B cell (primary cell): ENCODE measurements at regions not wholly inside any gene's neighbourhood (a gene's known extent, or its start where the extent isn't known, plus 50 kb on each side); places are given as distances from the start of the nearest gene placed in this dataset.

Source experiments
- ATAC-seq: fragments of 200-7000 bp; cut with Tn5 transposase; one replicate; pipeline ENCODE4 v1.10.0; 2021; ENCODE audit warnings: low read depth, mild to moderate bottlenecking, moderate number of reproducible peaks, moderate library complexity
- CTCF ChIA-PET: fragments of 350-600 bp; sonication (Branson Sonifier 250); formaldehyde crosslinking; loops from one replicate; lab custom pipeline; 2021; ENCODE audit warnings: antibody characterized with exemption, inconsistent platforms; lab: Charles Lee
- POLR2A ChIA-PET: fragments of 350-600 bp; sonication (Branson Sonifier 250); formaldehyde crosslinking; loops from one replicate; lab custom pipeline; 2021; ENCODE audit warnings: antibody characterized with exemption; lab: Charles Lee
- DNase-seq: peaks from one replicate; pipeline ENCODE4 v3.0.0; 2013
- H2AFZ ChIP-seq: 2 replicates; pipeline ENCODE4 v1.6.1; 2012; ENCODE audit warnings: mild to moderate bottlenecking, low read depth, low read length; ENCODE audit not compliant: insufficient read depth, poor library complexity, severe bottlenecking
- H3K27ac ChIP-seq, 2 donors: 1 replicate in 1 of 2; 2 replicates in 1 of 2; pipeline ENCODE4 v1.5.1; 2012 to 2013; ENCODE audit warnings: low read length in 2 of 2, mild to moderate bottlenecking in 2 of 2, moderate library complexity in 1 of 2
- H3K27me3 ChIP-seq, 4 experiments: fragments of 200-600 bp in 1 of 4; sonication (generic) in 1 of 4; replicated peaks in 1 of 4; 1 replicate in 2 of 4; 2 replicates in 2 of 4; pipeline versions ENCODE4 v1.6.1 to v1.7.0; 2013 to 2016; ENCODE audit warnings: low read length in 3 of 4, mild to moderate bottlenecking in 2 of 4, mixed read lengths in 1 of 4, moderate library complexity in 1 of 4; ENCODE audit not compliant: insufficient read depth in 4 of 4, control insufficient read depth in 3 of 4; ENCODE audit errors: control extremely low read depth in 1 of 4
- H3K36me3 ChIP-seq, 2 experiments: replicated peaks in 1 of 2; 1 replicate in 1 of 2; 2 replicates in 1 of 2; pipeline versions ENCODE4 v1.6.1 to v1.7.1; 2013; ENCODE audit warnings: low read length in 1 of 2; ENCODE audit not compliant: insufficient read depth in 2 of 2, control insufficient read depth in 1 of 2; ENCODE audit errors: control extremely low read depth in 1 of 2, extremely low read depth in 1 of 2
- H3K4me1 ChIP-seq, 2 donors: fragments of 200-600 bp in 1 of 2; sonication (generic) in 1 of 2; 1 replicate in 1 of 2; 2 replicates in 1 of 2; pipeline versions ENCODE4 v1.5.1 to v1.6.1; 2013 to 2017; ENCODE audit warnings: low read length in 2 of 2; ENCODE audit not compliant: control insufficient read depth in 2 of 2, insufficient read depth in 2 of 2
- H3K4me2 ChIP-seq: replicated peaks from 2 replicates; pipeline ENCODE3; 2012; ENCODE audit warnings: mild to moderate bottlenecking, low read depth, low read length; ENCODE audit not compliant: poor library complexity, severe bottlenecking
- H3K4me3 ChIP-seq, 5 experiments: fragments of 200-600 bp in 1 of 5; sonication (generic) in 1 of 5; 1 replicate in 3 of 5; 2 replicates in 2 of 5; pipeline versions ENCODE4 v1.5.1 to v1.7.0; 2011 to 2016; ENCODE audit warnings: low read length in 4 of 5, mild to moderate bottlenecking in 4 of 5, low read depth in 2 of 5, control low read depth in 1 of 5, moderate library complexity in 1 of 5; ENCODE audit not compliant: insufficient read depth in 1 of 5; ENCODE audit errors: control extremely low read depth in 1 of 5, extremely low read depth in 1 of 5
- H3K79me2 ChIP-seq: fragments of 200-600 bp; sonication (generic); one replicate; pipeline ENCODE4 v1.6.0; 2016; ENCODE audit warnings: low read length; ENCODE audit not compliant: control insufficient read depth, insufficient read depth
- H3K9ac ChIP-seq: fragments of 200-600 bp; sonication (generic); 2 replicates; pipeline ENCODE4 v1.6.1; 2017; ENCODE audit warnings: mild to moderate bottlenecking, low read length, moderate library complexity
- H3K9me3 ChIP-seq, 3 donors: one replicate each; pipeline versions ENCODE4 v1.6.1 to v1.7.1; 2013; ENCODE audit warnings: low read length in 2 of 3; ENCODE audit not compliant: control insufficient read depth in 2 of 3, insufficient read depth in 1 of 3; ENCODE audit errors: control extremely low read depth in 1 of 3
- H4K20me1 ChIP-seq: 2 replicates; pipeline ENCODE4 v1.6.0; 2012; ENCODE audit warnings: mild to moderate bottlenecking, low read length; ENCODE audit not compliant: insufficient read depth, control insufficient read depth, poor library complexity, severe bottlenecking
- H3K27ac Mint-ChIP-seq: one replicate; pipeline ENCODE4 v1.8.0; 2021; ENCODE audit warnings: mixed read lengths
- H3K27me3 Mint-ChIP-seq: one replicate; pipeline ENCODE4 v1.8.0; 2021; ENCODE audit warnings: mixed read lengths
- H3K4me1 Mint-ChIP-seq: one replicate; pipeline ENCODE4 v1.8.0; 2021; ENCODE audit warnings: mixed read lengths
- H3K4me3 Mint-ChIP-seq: one replicate; pipeline ENCODE4 v1.8.0; 2021; ENCODE audit warnings: mixed read lengths
- H3K9me3 Mint-ChIP-seq: one replicate; pipeline ENCODE4 v1.8.0; 2022; ENCODE audit warnings: mixed read lengths; ENCODE audit not compliant: insufficient read depth
- CTCF ChIP-seq: fragments of 200-600 bp; IDR thresholded peaks from one replicate; pipeline ENCODE4 v1.8.0; 2022; ENCODE audit warnings: antibody characterized with exemption, mild to moderate bottlenecking
- EZH2 ChIP-seq: IDR thresholded peaks from 2 replicates; pipeline ENCODE4 v1.6.1; 2012; ENCODE audit warnings: borderline replicate concordance, low read depth, mild to moderate bottlenecking, moderate library complexity, low read length; ENCODE audit not compliant: insufficient read depth, poor library complexity, severe bottlenecking
- WGBS: methylation state at CpG from one replicate; pipeline ENCODE4 v1.1.5; 2013; ENCODE audit warnings: missing lambda C conversion rate; ENCODE audit not compliant: insufficient coverage; 5-methylcytosine and 5-hydroxymethylcytosine counted together
- intact Hi-C: fragments of 100-400 bp; cut with micrococcal nuclease; formaldehyde crosslinking; loops from one replicate; pipeline ENCODE4 v1.10.0; 2022

GRCh38 chr10:5588603-5589002 is 63.8 kb downstream of the CALML3 start:
- CTCF ChIA-PET: no interaction called here
- WGBS: 87% methylated on average over 5 of the region's 5 CpGs

More at GRCh38 chr10:5588603-5589002, 63.8 kb downstream of the CALML3 start:
- Mint-ChIP-seq H3K9me3 (no peaks in the 10 kb centered on the region), H3K4me3 (no peak overlapping the region), H3K27me3 (peaks cover 34% of the 10 kb centered on the region), H3K4me1 (peaks cover 8% of the 10 kb centered on the region), H3K27ac (no peak overlapping the region)
- no peak overlapping the region for H3K27ac ChIP-seq
- H3K4me1 ChIP-seq: peaks cover 5 to 8% of the 10 kb centered on the region in 2 donors
- H3K27me3 ChIP-seq: peaks cover 0 to 13% (median 6%) of the 10 kb centered on the region in 4 experiments
- H3K36me3 ChIP-seq: no peaks in the 10 kb centered on the region
- no peak overlapping the region for H3K9ac ChIP-seq
- no peak for DNase-seq
- H3K79me2 ChIP-seq: no peaks in the 10 kb centered on the region
- TF ChIP-seq EZH2 (no peak), CTCF (no peak)
- peaks cover 0 to 9% (median 0%) of the 10 kb centered on the region in 3 donors for H3K9me3 ChIP-seq
- no peak for ATAC-seq
- no peak overlapping the region for H3K4me3 ChIP-seq
- H4K20me1 ChIP-seq: no peaks in the 10 kb centered on the region
- no peak overlapping the region for H3K4me2 ChIP-seq
- POLR2A ChIA-PET: no interaction called here
- intact Hi-C loops: no loop called here
- no peak overlapping the region for H2AFZ ChIP-seq
